Gastrocnemius medialis (tissue), 4 donors: ENCODE measurements at regions not wholly inside any gene's neighbourhood (a gene's known extent, or its start where the extent isn't known, plus 50 kb on each side); places are given as distances from the start of the nearest gene placed in this dataset.

Experiments used
- POLR2A ChIP-seq, 2 donors: fragments of 450-650 bp; IDR thresholded peaks; one replicate each; pipeline ENCODE4 v1.6.1; 2017; ENCODE audit warnings: antibody characterized with exemption in 2 of 2, mild to moderate bottlenecking in 2 of 2, moderate library complexity in 2 of 2
- TF ChIP-seq, protein P1 (sequence below), 5 experiments: fragments of 450-650 bp in 3 of 5; fragments of 200-600 bp in 2 of 5; sonication (generic) in 2 of 5; IDR thresholded peaks in 4 of 5; conservative IDR thresholded peaks in 1 of 5; 1 replicate in 4 of 5; 2 replicates in 1 of 5; pipeline ENCODE4 v1.5.1; 2016 to 2019; ENCODE audit warnings: antibody characterized with exemption in 5 of 5, mild to moderate bottlenecking in 3 of 5, moderate library complexity in 3 of 5

DNA sequence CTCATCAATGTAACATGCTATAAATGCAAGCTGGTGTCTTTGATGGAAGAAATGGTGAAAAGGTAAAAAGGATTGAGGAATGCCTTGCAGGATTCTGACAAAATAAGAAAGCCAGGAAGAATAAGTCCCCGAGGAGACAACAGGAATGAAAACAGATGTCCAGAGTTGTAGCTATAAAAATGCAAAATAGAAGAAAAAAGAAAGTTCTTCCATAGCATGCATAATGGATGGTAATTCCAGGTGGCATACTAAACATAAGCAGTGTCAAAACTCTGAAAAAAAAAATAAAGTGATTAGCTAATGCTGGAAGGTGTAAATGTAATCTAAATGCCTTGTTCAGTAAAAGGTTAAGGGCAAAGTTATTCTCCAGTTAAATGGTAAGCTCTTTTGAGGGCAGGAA lies 225.9 kb upstream of the CHST9 start:
- TF ChIP-seq, protein P1, sequence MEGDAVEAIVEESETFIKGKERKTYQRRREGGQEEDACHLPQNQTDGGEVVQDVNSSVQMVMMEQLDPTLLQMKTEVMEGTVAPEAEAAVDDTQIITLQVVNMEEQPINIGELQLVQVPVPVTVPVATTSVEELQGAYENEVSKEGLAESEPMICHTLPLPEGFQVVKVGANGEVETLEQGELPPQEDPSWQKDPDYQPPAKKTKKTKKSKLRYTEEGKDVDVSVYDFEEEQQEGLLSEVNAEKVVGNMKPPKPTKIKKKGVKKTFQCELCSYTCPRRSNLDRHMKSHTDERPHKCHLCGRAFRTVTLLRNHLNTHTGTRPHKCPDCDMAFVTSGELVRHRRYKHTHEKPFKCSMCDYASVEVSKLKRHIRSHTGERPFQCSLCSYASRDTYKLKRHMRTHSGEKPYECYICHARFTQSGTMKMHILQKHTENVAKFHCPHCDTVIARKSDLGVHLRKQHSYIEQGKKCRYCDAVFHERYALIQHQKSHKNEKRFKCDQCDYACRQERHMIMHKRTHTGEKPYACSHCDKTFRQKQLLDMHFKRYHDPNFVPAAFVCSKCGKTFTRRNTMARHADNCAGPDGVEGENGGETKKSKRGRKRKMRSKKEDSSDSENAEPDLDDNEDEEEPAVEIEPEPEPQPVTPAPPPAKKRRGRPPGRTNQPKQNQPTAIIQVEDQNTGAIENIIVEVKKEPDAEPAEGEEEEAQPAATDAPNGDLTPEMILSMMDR (IDR thresholded peaks at IDR 0.05 in 4 of 5, conservative IDR thresholded peaks at IDR 0.05 in 1 of 5), result no peak
- TF ChIP-seq POLR2A (IDR thresholded peaks at IDR 0.05), result no peak
